DOHH2 (cell line): ENCODE measurements at regions not wholly inside any gene's neighbourhood (a gene's known extent, or its start where the extent isn't known, plus 50 kb on each side); places are given as distances from the start of the nearest gene placed in this dataset.
A peak's percentile ranks its signal among the peaks of the same experiment; 100 is the strongest.

ENCODE experiments used
- H3F3A ChIP-seq: fragments of 200-600 bp; sonication (generic), shearing (Covaris generic); 2 replicates; pipeline ENCODE4 v1.6.0; 2016; ENCODE audit warnings: antibody characterized with exemption, mild to moderate bottlenecking; ENCODE audit not compliant: control insufficient read depth, insufficient read depth
- H3K27ac ChIP-seq: fragments of 200-600 bp; sonication (generic); 2 replicates; pipeline ENCODE4 v1.5.1; 2014; ENCODE audit warnings: low read depth, mild to moderate bottlenecking, low read length, moderate library complexity
- H3K27me3 ChIP-seq: fragments of 200-600 bp; sonication (generic); 2 replicates; pipeline ENCODE4 v1.6.1; 2014; ENCODE audit warnings: mild to moderate bottlenecking, low read length, mixed read lengths; ENCODE audit not compliant: control insufficient read depth
- H3K36me3 ChIP-seq: fragments of 200-600 bp; sonication (generic); 2 replicates; pipeline ENCODE4 v1.6.1; 2014; ENCODE audit warnings: mild to moderate bottlenecking, low read length, moderate library complexity, mixed read lengths; ENCODE audit not compliant: control insufficient read depth
- H3K4me1 ChIP-seq: fragments of 200-600 bp; sonication (generic); 2 replicates; pipeline ENCODE4 v1.6.1; 2014; ENCODE audit warnings: mild to moderate bottlenecking, low read length, mixed read lengths; ENCODE audit not compliant: control insufficient read depth
- H3K4me2 ChIP-seq: fragments of 200-600 bp; sonication (generic); 2 replicates; pipeline ENCODE4 v1.6.0; 2014; ENCODE audit warnings: mild to moderate bottlenecking, low read length, moderate library complexity
- H3K4me3 ChIP-seq: fragments of 200-600 bp; sonication (generic); 2 replicates; pipeline ENCODE4 v1.5.1; 2014; ENCODE audit warnings: mild to moderate bottlenecking, low read length, mixed read lengths
- H3K79me2 ChIP-seq: fragments of 200-600 bp; sonication (generic); 2 replicates; pipeline ENCODE4 v1.6.1; 2014; ENCODE audit warnings: mild to moderate bottlenecking, low read length, mixed read lengths; ENCODE audit not compliant: control insufficient read depth
- H3K9me2 ChIP-seq: fragments of 200-600 bp; sonication (generic); replicated peaks from 2 replicates; pipeline ENCODE4 v1.6.1; 2014; ENCODE audit warnings: mild to moderate bottlenecking, low read length, mixed read lengths; ENCODE audit not compliant: control insufficient read depth
- H3K9me3 ChIP-seq: fragments of 200-600 bp; sonication (generic); 2 replicates; pipeline ENCODE4 v1.6.1; 2014; ENCODE audit warnings: antibody characterized with exemption, low read length, mixed read lengths; ENCODE audit not compliant: control insufficient read depth, insufficient read depth
- H4K20me1 ChIP-seq: fragments of 200-600 bp; sonication (generic); 2 replicates; pipeline ENCODE4 v1.6.0; 2014; ENCODE audit warnings: low read depth, mild to moderate bottlenecking, antibody characterized with exemption, low read length, moderate library complexity; ENCODE audit not compliant: control insufficient read depth, insufficient read depth
- CTCF ChIP-seq: fragments of 200-600 bp; sonication (generic); IDR thresholded peaks from one replicate; pipeline ENCODE4 v1.5.1; 2014; ENCODE audit warnings: antibody characterized with exemption, mild to moderate bottlenecking, low read depth, low read length; ENCODE audit not compliant: poor library complexity, severe bottlenecking
- EZH2phosphoT487 ChIP-seq: fragments of 200-600 bp; sonication (generic); IDR thresholded peaks from 2 replicates; pipeline ENCODE4 v1.6.1; 2017; ENCODE audit warnings: borderline replicate concordance, mild to moderate bottlenecking, antibody characterized with exemption, low read length, moderate library complexity, mixed read lengths

DNA sequence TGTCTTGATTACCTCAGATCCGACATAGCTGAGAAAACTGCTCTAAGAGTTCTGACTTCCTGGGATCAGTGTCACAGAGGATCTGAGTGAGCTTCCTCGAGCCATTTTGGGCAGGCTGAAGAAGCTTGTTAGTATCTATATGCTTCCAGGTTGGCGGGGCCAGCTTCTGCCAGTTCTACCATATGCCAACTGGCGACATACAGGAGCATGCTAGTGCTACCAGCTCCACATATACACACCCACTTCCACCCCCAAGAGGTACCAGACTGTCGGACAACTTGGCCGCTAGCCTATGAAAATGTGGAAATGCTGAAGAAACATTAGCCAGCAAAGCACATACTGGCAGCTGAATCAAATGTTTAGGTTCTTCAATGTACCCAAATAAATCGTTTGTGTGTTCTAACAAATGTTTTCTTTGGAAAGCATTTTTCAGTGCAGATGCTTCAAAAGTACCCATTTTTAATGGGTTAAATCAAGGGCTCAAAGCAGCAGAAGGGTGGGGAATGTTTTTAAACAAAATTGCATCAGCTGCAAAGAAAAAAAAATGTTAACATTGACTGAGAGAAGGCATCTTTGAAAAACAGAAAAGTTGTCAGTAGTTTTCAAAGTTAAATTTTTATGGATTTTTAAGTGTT is 163.7 kb downstream of the KLF12 start:
- Histone ChIP-seq H3K79me2 (peaks cover 75% of the 10 kb centered on the region), H3F3A (peaks cover 53% of the 10 kb centered on the region), H3K27ac (peak overlapping the region; percentile 99), H4K20me1 (no peaks in the 10 kb centered on the region), H3K4me3 (peak overlapping the region; percentile 79), H3K36me3 (peaks cover 36% of the 10 kb centered on the region), H3K27me3 (no peaks in the 10 kb centered on the region), H3K9me3 (no peaks in the 10 kb centered on the region), H3K9me2 (no peaks in the 10 kb centered on the region), H3K4me1 (peaks cover 99% of the 10 kb centered on the region), H3K4me2 (peak overlapping the region; percentile 91)
- TF ChIP-seq CTCF (no peak), EZH2phosphoT487 (no peak)

DNA sequence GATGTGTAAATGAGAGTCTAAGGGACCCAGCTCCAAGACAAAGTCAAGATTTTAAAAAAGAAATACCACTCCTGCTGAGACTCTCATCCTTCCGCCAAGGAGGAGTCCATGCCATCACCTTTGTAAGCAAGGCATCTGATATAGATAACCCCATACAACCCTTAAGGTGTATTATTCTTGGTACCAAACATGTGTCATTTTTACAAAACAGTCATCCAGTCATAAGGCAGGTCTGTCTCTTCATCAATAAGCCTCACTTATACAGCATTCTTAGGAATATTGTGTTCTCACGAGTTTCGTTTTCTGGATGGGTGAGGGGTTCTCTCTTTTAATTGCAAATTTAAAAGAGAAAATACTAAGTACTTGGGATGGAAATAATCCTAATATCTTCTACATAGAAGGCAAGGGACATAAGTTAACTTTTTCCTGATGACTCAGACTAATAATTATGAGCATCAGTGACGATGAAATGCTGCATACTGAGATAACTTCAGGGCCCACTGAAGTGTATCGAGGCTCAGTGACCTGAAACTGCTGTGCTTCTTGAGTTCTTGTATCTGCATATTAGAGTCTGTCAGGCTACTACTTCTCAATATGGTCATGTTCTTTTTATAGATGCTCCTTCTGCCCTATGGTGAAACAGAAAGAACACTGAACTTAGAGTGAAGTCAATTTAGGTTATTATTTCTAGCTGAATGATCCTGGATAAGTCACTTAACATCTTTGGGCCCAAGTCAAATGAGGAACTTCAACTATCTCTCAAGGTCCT is 166.6 kb downstream of the KLF12 start:
- Histone ChIP-seq H3K27ac (peak overlapping the region; percentile 99), H3K4me1 (peaks cover 90% of the 10 kb centered on the region), H3K9me2 (no peaks in the 10 kb centered on the region), H4K20me1 (no peaks in the 10 kb centered on the region), H3K4me3 (peak overlapping the region; percentile 79), H3K4me2 (peak overlapping the region; percentile 91), H3K9me3 (no peaks in the 10 kb centered on the region), H3K36me3 (peaks cover 30% of the 10 kb centered on the region), H3F3A (peaks cover 34% of the 10 kb centered on the region), H3K79me2 (peaks cover 82% of the 10 kb centered on the region), H3K27me3 (no peaks in the 10 kb centered on the region)
- TF ChIP-seq EZH2phosphoT487 (no peak), CTCF (no peak)

GRCh38 chr13:73966331-73966730 is 167.9 kb downstream of the KLF12 start:
- peaks cover 25% of the 10 kb centered on the region for H3F3A ChIP-seq
- H3K79me2 ChIP-seq = peaks cover 81% of the 10 kb centered on the region
- peak overlapping the region; percentile 69 for H3K4me3 ChIP-seq
- peaks cover 91% of the 10 kb centered on the region for H3K4me1 ChIP-seq
- H3K27ac ChIP-seq = peak overlapping the region; percentile 99
- H3K4me2 ChIP-seq = peak overlapping the region; percentile 91
- no peaks in the 10 kb centered on the region for H4K20me1 ChIP-seq
- H3K27me3 ChIP-seq = no peaks in the 10 kb centered on the region
- TF ChIP-seq CTCF (no peak), EZH2phosphoT487 (no peak)
- H3K9me2 ChIP-seq = no peaks in the 10 kb centered on the region
- H3K9me3 ChIP-seq = no peaks in the 10 kb centered on the region; the same call in 1 of the 2 replicates
- peaks cover 33% of the 10 kb centered on the region for H3K36me3 ChIP-seq
